ENCODE measurements at regions not wholly inside any gene's neighbourhood (a gene's known extent, or its start where the extent isn't known, plus 50 kb on each side); places are given as distances from the start of the nearest gene placed in this dataset.

DNA sequence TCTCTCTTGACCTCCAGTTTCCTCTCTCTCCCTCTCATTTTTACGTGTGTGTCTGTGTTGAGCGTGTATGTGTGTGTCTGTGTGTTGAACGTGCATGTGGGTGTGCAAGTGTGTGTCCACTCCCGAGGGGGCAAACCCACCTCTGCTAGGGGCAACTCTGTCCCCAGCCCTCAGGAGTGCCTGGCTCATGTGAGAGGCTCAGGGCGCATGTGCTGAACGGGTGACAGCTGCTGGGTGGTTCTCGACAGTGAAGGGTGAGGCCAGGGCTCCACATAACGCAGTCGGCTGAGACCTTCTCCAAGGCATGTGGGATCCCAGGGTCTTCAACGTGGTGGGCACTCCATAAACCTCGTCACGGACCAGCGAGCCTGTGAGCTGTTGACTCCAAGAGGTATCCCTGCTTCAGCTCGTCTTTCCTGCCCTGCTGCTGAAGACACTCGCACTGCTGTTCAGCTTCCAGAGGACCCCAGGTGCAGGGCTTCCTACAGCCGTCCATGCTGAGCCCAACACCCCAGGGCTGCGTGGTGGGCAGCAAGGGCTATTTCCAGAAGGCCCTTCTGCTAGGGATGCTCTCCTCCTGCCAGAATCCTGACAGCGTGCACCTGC, 361.6 kb upstream of the SHH start:
- Histone ChIP-seq H3K4me1 (ENCODE audit: insufficient read depth, low read length) (no peaks in the 10 kb centered on the region), H3K36me3 (ENCODE audit: insufficient read depth, low read length) (no peaks in the 10 kb centered on the region), H3K4me3 (ENCODE audit: insufficient read depth, low read length) (no peak overlapping the region), H3K27ac (ENCODE audit: low read depth, low read length) (no peak overlapping the region), H3K9me3 (ENCODE audit: low read depth, low read length) (no peaks in the 10 kb centered on the region), H3K79me2 (ENCODE audit: insufficient read depth, low read length) (no peaks in the 10 kb centered on the region), H3K27me3 (ENCODE audit: insufficient read depth, low read length) (no peaks in the 10 kb centered on the region), H3K4me2 (ENCODE audit: insufficient read depth, low read length) (no peak overlapping the region), H4K20me1 (ENCODE audit: insufficient read depth, low read length) (no peaks in the 10 kb centered on the region), H2AFZ (ENCODE audit: low read length) (no peak overlapping the region)
- DNase-seq (ENCODE audit: insufficient read length, low spot score, missing footprints), result no peak
- TF ChIP-seq CTCF (IDR thresholded peaks at IDR 0.05; ENCODE audit: extremely low read depth, low read depth, low read length), result no peak

GRCh38 chr7:156173346-156173745, 361.1 kb upstream of the SHH start:
- DNase-seq (ENCODE audit: insufficient read length, low spot score, missing footprints), result no peak
- H3K9me3 ChIP-seq (ENCODE audit: low read depth, low read length), result no peaks in the 10 kb centered on the region
- no peaks in the 10 kb centered on the region for H3K27me3 ChIP-seq (ENCODE audit: insufficient read depth, low read length)
- H2AFZ ChIP-seq (ENCODE audit: low read length), result no peak overlapping the region
- no peak overlapping the region for H3K4me2 ChIP-seq (ENCODE audit: insufficient read depth, low read length)
- H3K36me3 ChIP-seq (ENCODE audit: insufficient read depth, low read length), result no peaks in the 10 kb centered on the region
- no peaks in the 10 kb centered on the region for H4K20me1 ChIP-seq (ENCODE audit: insufficient read depth, low read length)
- TF ChIP-seq CTCF (IDR thresholded peaks at IDR 0.05; ENCODE audit: extremely low read depth, low read depth, low read length), result no peak
- H3K4me3 ChIP-seq (ENCODE audit: insufficient read depth, low read length), result no peak overlapping the region
- no peaks in the 10 kb centered on the region for H3K79me2 ChIP-seq (ENCODE audit: insufficient read depth, low read length)
- H3K4me1 ChIP-seq (ENCODE audit: insufficient read depth, low read length), result no peaks in the 10 kb centered on the region
- no peak overlapping the region for H3K27ac ChIP-seq (ENCODE audit: low read depth, low read length)

DNA sequence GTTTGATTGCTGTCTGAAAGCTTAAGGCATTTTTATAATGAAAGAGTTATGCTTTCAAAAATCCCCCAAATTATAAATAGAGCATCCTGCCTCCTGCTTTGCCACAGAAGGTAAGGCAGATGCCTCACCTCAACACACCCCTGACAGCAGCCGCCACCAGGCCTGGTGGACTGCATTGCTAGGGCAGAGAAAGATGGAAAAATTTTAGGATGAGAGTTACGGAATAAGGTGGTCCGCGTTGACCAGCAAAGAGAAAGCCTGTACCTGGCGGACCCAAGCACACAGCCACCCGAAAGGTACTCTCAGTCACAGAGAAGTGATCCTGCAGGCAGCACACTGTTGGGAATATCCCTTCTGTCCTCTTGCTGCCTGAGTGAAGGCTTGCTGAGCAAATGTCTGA, 360.4 kb upstream of the SHH start:
- H3K4me3 ChIP-seq (ENCODE audit: insufficient read depth, low read length), result no peak overlapping the region
- no peaks in the 10 kb centered on the region for H3K9me3 ChIP-seq (ENCODE audit: low read depth, low read length)
- H4K20me1 ChIP-seq (ENCODE audit: insufficient read depth, low read length), result no peaks in the 10 kb centered on the region
- H3K36me3 ChIP-seq (ENCODE audit: insufficient read depth, low read length), result no peaks in the 10 kb centered on the region
- no peaks in the 10 kb centered on the region for H3K27me3 ChIP-seq (ENCODE audit: insufficient read depth, low read length)
- DNase-seq (ENCODE audit: insufficient read length, low spot score, missing footprints), result no peak
- no peaks in the 10 kb centered on the region for H3K79me2 ChIP-seq (ENCODE audit: insufficient read depth, low read length)
- no peak overlapping the region for H3K4me2 ChIP-seq (ENCODE audit: insufficient read depth, low read length)
- no peaks in the 10 kb centered on the region for H3K4me1 ChIP-seq (ENCODE audit: insufficient read depth, low read length)
- no peak overlapping the region for H2AFZ ChIP-seq (ENCODE audit: low read length)
- H3K27ac ChIP-seq (ENCODE audit: low read depth, low read length), result no peak overlapping the region
- no peak for TF ChIP-seq CTCF (IDR thresholded peaks at IDR 0.05; ENCODE audit: extremely low read depth, low read depth, low read length)

GRCh38 chr7:156169474-156170370, 357.5 kb upstream of the SHH start:
- H4K20me1 ChIP-seq (ENCODE audit: insufficient read depth, low read length), result no peaks in the 10 kb centered on the region
- no peak overlapping the region for H3K27ac ChIP-seq (ENCODE audit: low read depth, low read length)
- no peak for DNase-seq (ENCODE audit: insufficient read length, low spot score, missing footprints)
- H3K4me3 ChIP-seq (ENCODE audit: insufficient read depth, low read length), result no peak overlapping the region
- no peak overlapping the region for H3K4me2 ChIP-seq (ENCODE audit: insufficient read depth, low read length)
- no peaks in the 10 kb centered on the region for H3K4me1 ChIP-seq (ENCODE audit: insufficient read depth, low read length)
- no peaks in the 10 kb centered on the region for H3K27me3 ChIP-seq (ENCODE audit: insufficient read depth, low read length)
- H2AFZ ChIP-seq (ENCODE audit: low read length), result no peak overlapping the region
- TF ChIP-seq CTCF (IDR thresholded peaks at IDR 0.05; ENCODE audit: extremely low read depth, low read depth, low read length), result no peak
- no peaks in the 10 kb centered on the region for H3K9me3 ChIP-seq (ENCODE audit: low read depth, low read length)
- H3K79me2 ChIP-seq (ENCODE audit: insufficient read depth, low read length), result no peaks in the 10 kb centered on the region
- no peaks in the 10 kb centered on the region for H3K36me3 ChIP-seq (ENCODE audit: insufficient read depth, low read length)

Data from osteoblast (primary cell).